ENCODE measurements at regions not wholly inside any gene's neighbourhood (a gene's known extent, or its start where the extent isn't known, plus 50 kb on each side); places are given as distances from the start of the nearest gene placed in this dataset.

GRCh38 chr12:32947206-32948067 is 50.9 kb upstream of the PKP2 start:
- ATAC-seq (no peak), DNase-seq (no peak)
- no peaks in the 10 kb centered on the region for H3K4me1 ChIP-seq
- no peaks in the 10 kb centered on the region for H3K36me3 ChIP-seq
- no peaks in the 10 kb centered on the region for H3K9me3 ChIP-seq
- H3K4me3 ChIP-seq: no peak overlapping the region
- intact Hi-C loops (cut with DNase I; ENCODE audit: low total_unique reads) (no loop called here), in situ Hi-C loops (cut with MboI; ENCODE audit: low sequenced_read_pairs in 4 of 4) (no loop called here)
- H3K27ac ChIP-seq: no peak overlapping the region
- H3K27me3 ChIP-seq: no peaks in the 10 kb centered on the region
- TF ChIP-seq, protein P1, sequence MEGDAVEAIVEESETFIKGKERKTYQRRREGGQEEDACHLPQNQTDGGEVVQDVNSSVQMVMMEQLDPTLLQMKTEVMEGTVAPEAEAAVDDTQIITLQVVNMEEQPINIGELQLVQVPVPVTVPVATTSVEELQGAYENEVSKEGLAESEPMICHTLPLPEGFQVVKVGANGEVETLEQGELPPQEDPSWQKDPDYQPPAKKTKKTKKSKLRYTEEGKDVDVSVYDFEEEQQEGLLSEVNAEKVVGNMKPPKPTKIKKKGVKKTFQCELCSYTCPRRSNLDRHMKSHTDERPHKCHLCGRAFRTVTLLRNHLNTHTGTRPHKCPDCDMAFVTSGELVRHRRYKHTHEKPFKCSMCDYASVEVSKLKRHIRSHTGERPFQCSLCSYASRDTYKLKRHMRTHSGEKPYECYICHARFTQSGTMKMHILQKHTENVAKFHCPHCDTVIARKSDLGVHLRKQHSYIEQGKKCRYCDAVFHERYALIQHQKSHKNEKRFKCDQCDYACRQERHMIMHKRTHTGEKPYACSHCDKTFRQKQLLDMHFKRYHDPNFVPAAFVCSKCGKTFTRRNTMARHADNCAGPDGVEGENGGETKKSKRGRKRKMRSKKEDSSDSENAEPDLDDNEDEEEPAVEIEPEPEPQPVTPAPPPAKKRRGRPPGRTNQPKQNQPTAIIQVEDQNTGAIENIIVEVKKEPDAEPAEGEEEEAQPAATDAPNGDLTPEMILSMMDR (IDR thresholded peaks at IDR 0.05 in 4 of 5, conservative IDR thresholded peaks at IDR 0.05 in 1 of 5): no peak
- no peak for TF ChIP-seq POLR2A (IDR thresholded peaks at IDR 0.05)

GRCh38 chr12:32946504-32947131 is 50.0 kb upstream of the PKP2 start:
- Histone ChIP-seq H3K27me3 (no peaks in the 10 kb centered on the region), H3K9me3 (no peaks in the 10 kb centered on the region), H3K4me3 (no peak overlapping the region), H3K27ac (no peak overlapping the region), H3K4me1 (no peaks in the 10 kb centered on the region), H3K36me3 (no peaks in the 10 kb centered on the region)
- in situ Hi-C loops (cut with MboI; ENCODE audit: low sequenced_read_pairs in 4 of 4) (no loop called here), intact Hi-C loops (cut with DNase I; ENCODE audit: low total_unique reads) (no loop called here)
- TF ChIP-seq POLR2A (IDR thresholded peaks at IDR 0.05): no peak
- TF ChIP-seq, protein P1 (IDR thresholded peaks at IDR 0.05 in 4 of 5, conservative IDR thresholded peaks at IDR 0.05 in 1 of 5): no peak
- no peak for ATAC-seq
- no peak for DNase-seq

All from gastrocnemius medialis (tissue), 4 donors.